ENCODE measurements at regions not wholly inside any gene's neighbourhood (a gene's known extent, or its start where the extent isn't known, plus 50 kb on each side); places are given as distances from the start of the nearest gene placed in this dataset.

GRCh38 chr10:104546756-104547155, 94.3 kb upstream of the SORCS3 start:
- no peak overlapping the region for H3K4me3 Mint-ChIP-seq
- no peaks in the 10 kb centered on the region for H3K36me3 Mint-ChIP-seq (ENCODE audit: insufficient read depth)
- DNase-seq = no peak
- H3K4me1 Mint-ChIP-seq (ENCODE audit: low read depth) = no peaks in the 10 kb centered on the region
- H3K9me3 Mint-ChIP-seq = no peaks in the 10 kb centered on the region
- ATAC-seq = no peak
- peaks cover 3% of the 10 kb centered on the region for H3K27me3 Mint-ChIP-seq (ENCODE audit: low read depth)

GRCh38 chr10:104548090-104548489, 93.0 kb upstream of the SORCS3 start:
- no peak overlapping the region for H3K4me3 Mint-ChIP-seq
- no peaks in the 10 kb centered on the region for H3K4me1 Mint-ChIP-seq (ENCODE audit: low read depth)
- DNase-seq = no peak
- H3K36me3 Mint-ChIP-seq (ENCODE audit: insufficient read depth) = no peaks in the 10 kb centered on the region
- peaks cover 6% of the 10 kb centered on the region for H3K27me3 Mint-ChIP-seq (ENCODE audit: low read depth)
- no peak for ATAC-seq
- H3K9me3 Mint-ChIP-seq = no peaks in the 10 kb centered on the region

- ATAC-seq = no peak
- no peaks in the 10 kb centered on the region for H3K4me1 Mint-ChIP-seq (ENCODE audit: low read depth)
- H3K9me3 Mint-ChIP-seq = no peaks in the 10 kb centered on the region
- H3K27me3 Mint-ChIP-seq (ENCODE audit: low read depth) = peaks cover 7% of the 10 kb centered on the region
- no peak for DNase-seq
- H3K4me3 Mint-ChIP-seq = no peak overlapping the region
- H3K36me3 Mint-ChIP-seq (ENCODE audit: insufficient read depth) = no peaks in the 10 kb centered on the region
Measured at GRCh38 chr10:104556831-104557230, 84.3 kb upstream of the SORCS3 start.

DNA sequence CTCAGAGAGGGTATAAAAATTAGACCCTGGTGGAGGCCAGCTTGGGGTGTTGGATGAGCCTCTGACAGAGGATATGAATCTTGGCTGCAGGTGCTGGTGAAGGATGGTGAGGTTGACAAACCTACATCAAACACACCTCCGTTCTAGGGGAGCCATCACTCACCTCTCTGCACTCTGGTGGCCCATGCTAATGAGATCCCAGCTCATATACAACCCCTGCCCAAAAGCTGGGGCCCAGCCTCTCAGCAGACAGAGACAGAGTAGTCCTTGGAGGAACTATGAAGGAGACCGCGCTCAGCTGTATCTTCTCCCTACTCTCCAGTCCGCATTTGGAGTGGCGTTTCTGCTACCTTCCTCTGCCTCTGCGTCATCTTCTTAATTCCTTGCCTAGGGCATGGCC, 83.1 kb upstream of the SORCS3 start:
- no peak for ATAC-seq
- Mint-ChIP-seq H3K9me3 (no peaks in the 10 kb centered on the region), H3K4me1 (ENCODE audit: low read depth) (no peaks in the 10 kb centered on the region), H3K36me3 (ENCODE audit: insufficient read depth) (no peaks in the 10 kb centered on the region), H3K4me3 (no peak overlapping the region), H3K27me3 (ENCODE audit: low read depth) (peaks cover 7% of the 10 kb centered on the region)
- no peak for DNase-seq

- ATAC-seq (no peak), DNase-seq (no peak)
- no peaks in the 10 kb centered on the region for H3K9me3 Mint-ChIP-seq
- H3K36me3 Mint-ChIP-seq (ENCODE audit: insufficient read depth) = no peaks in the 10 kb centered on the region
- H3K4me1 Mint-ChIP-seq (ENCODE audit: low read depth) = no peaks in the 10 kb centered on the region
- H3K27me3 Mint-ChIP-seq (ENCODE audit: low read depth) = peaks cover 12% of the 10 kb centered on the region
- no peak overlapping the region for H3K4me3 Mint-ChIP-seq
Measured at GRCh38 chr10:104559935-104560334, 81.2 kb upstream of the SORCS3 start.

DNA sequence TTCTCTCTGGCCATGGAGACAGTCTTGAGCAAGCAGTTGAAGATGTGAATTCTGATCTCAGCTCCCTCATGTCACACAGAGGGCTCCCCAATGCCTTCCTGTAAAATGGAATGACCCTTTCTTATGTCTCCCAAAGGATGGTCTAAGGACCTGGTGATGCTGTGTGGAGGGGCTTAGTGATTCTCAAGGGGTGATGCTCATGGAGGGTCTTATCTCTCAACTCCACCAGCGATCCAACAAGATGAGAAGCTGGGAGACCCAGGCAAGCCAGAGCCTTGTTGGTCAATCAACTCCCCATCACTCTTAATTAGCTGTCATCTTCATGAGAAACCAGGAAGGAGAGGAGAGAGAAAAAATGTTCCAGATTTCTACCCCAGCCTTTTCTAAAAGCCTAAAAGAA, 78.0 kb upstream of the SORCS3 start:
- H3K9me3 Mint-ChIP-seq = peaks cover 10% of the 10 kb centered on the region
- no peak for ATAC-seq
- no peak overlapping the region for H3K4me3 Mint-ChIP-seq
- peaks cover 22% of the 10 kb centered on the region for H3K27me3 Mint-ChIP-seq (ENCODE audit: low read depth)
- no peaks in the 10 kb centered on the region for H3K4me1 Mint-ChIP-seq (ENCODE audit: low read depth)
- no peaks in the 10 kb centered on the region for H3K36me3 Mint-ChIP-seq (ENCODE audit: insufficient read depth)
- no peak for DNase-seq

GRCh38 chr10:104563548-104563947, 77.5 kb upstream of the SORCS3 start:
- ATAC-seq (no peak), DNase-seq (no peak)
- peaks cover 18% of the 10 kb centered on the region for H3K27me3 Mint-ChIP-seq (ENCODE audit: low read depth)
- H3K9me3 Mint-ChIP-seq = peaks cover 10% of the 10 kb centered on the region
- no peaks in the 10 kb centered on the region for H3K4me1 Mint-ChIP-seq (ENCODE audit: low read depth)
- no peaks in the 10 kb centered on the region for H3K36me3 Mint-ChIP-seq (ENCODE audit: insufficient read depth)
- H3K4me3 Mint-ChIP-seq = no peak overlapping the region

DNA sequence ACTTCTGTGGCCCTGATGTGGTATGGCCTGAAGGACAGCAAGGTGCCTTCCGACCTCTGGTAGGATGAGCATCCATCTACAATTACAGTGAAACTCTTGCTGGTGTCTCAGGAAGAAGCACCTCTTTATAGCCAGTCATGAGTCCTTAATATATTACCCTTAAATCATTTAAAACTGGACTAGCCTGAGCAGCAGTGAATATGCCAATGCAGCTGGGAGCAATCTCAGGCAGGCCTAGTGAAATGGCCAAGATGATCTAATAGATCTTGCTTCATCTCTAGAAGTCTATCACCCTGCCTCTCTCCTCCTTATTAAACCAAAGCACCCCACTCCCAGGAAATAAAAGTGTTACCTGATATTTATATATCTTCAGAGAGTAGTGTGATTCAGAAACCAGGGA, 66.7 kb upstream of the SORCS3 start:
- DNase-seq (no peak), ATAC-seq (no peak)
- Mint-ChIP-seq H3K9me3 (peaks cover 22% of the 10 kb centered on the region), H3K4me1 (ENCODE audit: low read depth) (no peaks in the 10 kb centered on the region), H3K4me3 (no peak overlapping the region), H3K36me3 (ENCODE audit: insufficient read depth) (peaks cover 4% of the 10 kb centered on the region), H3K27me3 (ENCODE audit: low read depth) (peaks cover 26% of the 10 kb centered on the region)

GRCh38 chr10:104574838-104575237, 66.3 kb upstream of the SORCS3 start:
- no peak for DNase-seq
- no peak overlapping the region for H3K4me3 Mint-ChIP-seq
- H3K9me3 Mint-ChIP-seq = peaks cover 18% of the 10 kb centered on the region
- H3K36me3 Mint-ChIP-seq (ENCODE audit: insufficient read depth) = peaks cover 4% of the 10 kb centered on the region
- no peaks in the 10 kb centered on the region for H3K4me1 Mint-ChIP-seq (ENCODE audit: low read depth)
- no peak for ATAC-seq
- peaks cover 22% of the 10 kb centered on the region for H3K27me3 Mint-ChIP-seq (ENCODE audit: low read depth)

- H3K36me3 Mint-ChIP-seq (ENCODE audit: insufficient read depth) = peaks cover under 1% of the 10 kb centered on the region
- peaks cover 27% of the 10 kb centered on the region for H3K27me3 Mint-ChIP-seq (ENCODE audit: low read depth)
- H3K9me3 Mint-ChIP-seq = peaks cover 2% of the 10 kb centered on the region
- no peak overlapping the region for H3K4me3 Mint-ChIP-seq
- ATAC-seq = no peak
- H3K4me1 Mint-ChIP-seq (ENCODE audit: low read depth) = peaks cover 4% of the 10 kb centered on the region
- no peak for DNase-seq
Measured at GRCh38 chr10:104576611-104577010, 64.5 kb upstream of the SORCS3 start.

DNA sequence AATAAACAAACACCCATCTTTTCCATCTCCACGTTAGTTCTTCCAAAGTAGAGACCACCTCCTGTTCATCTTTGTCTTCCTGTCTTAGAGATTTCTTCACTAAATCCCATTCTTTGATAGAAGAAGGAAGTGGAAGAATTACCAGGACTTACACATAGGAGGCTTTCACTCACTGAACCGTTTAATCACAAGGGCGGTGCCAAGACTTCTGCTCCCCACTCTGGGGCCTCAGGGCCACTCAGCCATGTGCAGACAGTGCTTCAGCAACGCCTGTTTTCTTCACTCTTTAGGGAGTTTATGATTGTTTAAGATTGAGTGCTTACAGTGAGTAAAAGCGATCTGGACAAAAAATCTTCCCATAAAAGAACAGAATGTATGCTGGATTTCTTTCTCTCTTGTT, 63.9 kb upstream of the SORCS3 start:
- Mint-ChIP-seq H3K4me3 (no peak overlapping the region), H3K9me3 (no peaks in the 10 kb centered on the region), H3K27me3 (ENCODE audit: low read depth) (peaks cover 25% of the 10 kb centered on the region), H3K4me1 (ENCODE audit: low read depth) (peaks cover 4% of the 10 kb centered on the region), H3K36me3 (ENCODE audit: insufficient read depth) (no peaks in the 10 kb centered on the region)
- ATAC-seq = no peak
- DNase-seq = no peak

- no peak for ATAC-seq
- Mint-ChIP-seq H3K9me3 (no peaks in the 10 kb centered on the region), H3K27me3 (ENCODE audit: low read depth) (peaks cover 21% of the 10 kb centered on the region), H3K4me1 (ENCODE audit: low read depth) (peaks cover 4% of the 10 kb centered on the region), H3K4me3 (no peak overlapping the region), H3K36me3 (ENCODE audit: insufficient read depth) (no peaks in the 10 kb centered on the region)
- no peak for DNase-seq
Measured at GRCh38 chr10:104577861-104578521, 63.1 kb upstream of the SORCS3 start.

GRCh38 chr10:104578671-104579070, 62.4 kb upstream of the SORCS3 start:
- Mint-ChIP-seq H3K36me3 (ENCODE audit: insufficient read depth) (no peaks in the 10 kb centered on the region), H3K27me3 (ENCODE audit: low read depth) (peaks cover 18% of the 10 kb centered on the region), H3K4me1 (ENCODE audit: low read depth) (peaks cover 4% of the 10 kb centered on the region), H3K9me3 (no peaks in the 10 kb centered on the region), H3K4me3 (no peak overlapping the region)
- DNase-seq = no peak
- ATAC-seq = no peak

GRCh38 chr10:104579136-104579535, 62.0 kb upstream of the SORCS3 start:
- Mint-ChIP-seq H3K4me3 (no peak overlapping the region), H3K36me3 (ENCODE audit: insufficient read depth) (no peaks in the 10 kb centered on the region), H3K27me3 (ENCODE audit: low read depth) (peaks cover 14% of the 10 kb centered on the region), H3K9me3 (no peaks in the 10 kb centered on the region), H3K4me1 (ENCODE audit: low read depth) (peaks cover 4% of the 10 kb centered on the region)
- DNase-seq = no peak
- no peak for ATAC-seq

GRCh38 chr10:104580321-104580720, 60.8 kb upstream of the SORCS3 start:
- ATAC-seq (no peak), DNase-seq (no peak)
- H3K27me3 Mint-ChIP-seq (ENCODE audit: low read depth) = peaks cover 16% of the 10 kb centered on the region
- H3K9me3 Mint-ChIP-seq = no peaks in the 10 kb centered on the region
- H3K4me3 Mint-ChIP-seq = no peak overlapping the region
- H3K36me3 Mint-ChIP-seq (ENCODE audit: insufficient read depth) = no peaks in the 10 kb centered on the region
- H3K4me1 Mint-ChIP-seq (ENCODE audit: low read depth) = peaks cover 4% of the 10 kb centered on the region

Data from activated T-cell treated with anti-CD3 and anti-CD28 coated beads, Interleukin-2, amount 50 U/mL, for 4 hours (primary cell).